ENCODE measurements at regions not wholly inside any gene's neighbourhood (a gene's known extent, or its start where the extent isn't known, plus 50 kb on each side); places are given as distances from the start of the nearest gene placed in this dataset.
"Not testable (repeated sequence)": the region's sequence is repeated elsewhere in the genome, so short reads cannot be mapped to it uniquely, and the experiment has no call there.

- DNase-seq, result not testable (repeated sequence)
These were observed 210.4 kb downstream of the LAT start for GRCh38 chr16:29195116-29195872.

DNA sequence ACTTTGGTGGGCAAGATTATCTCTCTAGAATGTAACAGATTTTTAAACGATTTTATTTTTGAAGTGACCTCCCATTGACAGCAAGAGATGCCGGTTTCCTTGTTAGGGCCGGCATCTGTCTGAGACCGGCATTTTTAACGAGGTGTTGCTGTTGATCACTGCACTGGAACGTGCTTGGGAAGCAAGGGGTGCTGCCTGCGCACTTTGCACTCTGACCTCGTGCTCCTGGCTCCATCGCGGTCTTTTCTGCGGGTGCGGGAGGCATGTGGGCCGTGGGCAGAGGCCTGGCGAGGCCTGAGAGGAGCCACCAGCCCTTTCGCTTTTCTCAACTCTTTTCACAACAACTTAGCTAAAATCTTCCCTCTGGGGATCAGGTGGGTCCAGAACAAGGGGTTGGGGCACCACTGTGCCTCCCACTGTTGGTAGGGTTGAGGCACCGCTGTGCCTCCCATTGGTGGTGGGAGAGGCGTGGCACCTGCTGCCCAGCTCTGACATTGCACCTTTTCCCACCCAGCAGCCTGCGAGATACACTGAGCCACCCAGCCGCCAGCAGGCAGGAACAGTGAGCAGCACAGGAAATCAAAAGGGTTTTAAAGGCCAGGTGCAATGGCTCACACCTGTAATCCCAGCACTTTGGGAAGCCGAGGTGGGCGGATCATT lies 209.5 kb downstream of the LAT start:
- DNase-seq, result not testable (repeated sequence)

DNA sequence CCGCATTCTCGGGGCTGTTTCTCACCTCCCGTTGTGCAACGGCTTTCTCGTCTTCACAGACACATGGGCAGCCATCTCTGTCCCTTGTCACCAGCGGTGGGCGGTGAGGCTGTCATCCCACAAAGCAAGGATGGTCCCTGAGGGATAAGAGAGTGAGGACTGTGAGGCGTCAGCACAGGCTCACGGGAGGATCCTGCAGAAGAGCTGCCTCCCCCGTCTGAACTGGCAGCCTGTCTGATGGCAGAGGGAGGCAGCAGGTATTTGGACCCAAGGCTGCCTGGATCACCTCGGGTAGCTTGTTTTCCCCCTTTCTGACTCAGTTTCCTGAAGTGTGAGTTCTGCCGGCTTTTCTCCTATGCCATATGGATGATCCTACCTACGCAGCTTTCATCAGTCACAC lies 208.8 kb downstream of the LAT start:
- DNase-seq, result not testable (repeated sequence)

DNA sequence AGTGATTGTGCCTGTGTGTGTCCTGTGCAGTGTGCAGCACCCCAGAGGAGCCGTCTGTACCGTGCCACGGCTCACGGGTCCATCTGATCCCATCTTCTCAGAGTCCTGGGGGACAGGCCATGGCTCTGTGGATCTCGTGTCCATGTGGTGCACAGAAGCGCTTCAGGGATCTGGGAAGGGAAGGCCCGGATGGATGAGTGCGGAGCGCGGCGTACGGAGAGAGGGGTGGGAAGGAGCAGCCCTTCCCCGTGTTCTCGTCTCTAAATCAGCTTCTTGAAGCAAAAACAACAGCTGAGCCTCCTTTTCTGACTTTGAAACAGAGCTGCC lies 208.4 kb downstream of the LAT start:
- not testable (repeated sequence) for DNase-seq

GRCh38 chr16:29192329-29193247 lies 207.7 kb downstream of the LAT start:
- no peak for DNase-seq

GRCh38 chr16:29191636-29192180 lies 206.9 kb downstream of the LAT start:
- DNase-seq, result not testable (repeated sequence)

DNA sequence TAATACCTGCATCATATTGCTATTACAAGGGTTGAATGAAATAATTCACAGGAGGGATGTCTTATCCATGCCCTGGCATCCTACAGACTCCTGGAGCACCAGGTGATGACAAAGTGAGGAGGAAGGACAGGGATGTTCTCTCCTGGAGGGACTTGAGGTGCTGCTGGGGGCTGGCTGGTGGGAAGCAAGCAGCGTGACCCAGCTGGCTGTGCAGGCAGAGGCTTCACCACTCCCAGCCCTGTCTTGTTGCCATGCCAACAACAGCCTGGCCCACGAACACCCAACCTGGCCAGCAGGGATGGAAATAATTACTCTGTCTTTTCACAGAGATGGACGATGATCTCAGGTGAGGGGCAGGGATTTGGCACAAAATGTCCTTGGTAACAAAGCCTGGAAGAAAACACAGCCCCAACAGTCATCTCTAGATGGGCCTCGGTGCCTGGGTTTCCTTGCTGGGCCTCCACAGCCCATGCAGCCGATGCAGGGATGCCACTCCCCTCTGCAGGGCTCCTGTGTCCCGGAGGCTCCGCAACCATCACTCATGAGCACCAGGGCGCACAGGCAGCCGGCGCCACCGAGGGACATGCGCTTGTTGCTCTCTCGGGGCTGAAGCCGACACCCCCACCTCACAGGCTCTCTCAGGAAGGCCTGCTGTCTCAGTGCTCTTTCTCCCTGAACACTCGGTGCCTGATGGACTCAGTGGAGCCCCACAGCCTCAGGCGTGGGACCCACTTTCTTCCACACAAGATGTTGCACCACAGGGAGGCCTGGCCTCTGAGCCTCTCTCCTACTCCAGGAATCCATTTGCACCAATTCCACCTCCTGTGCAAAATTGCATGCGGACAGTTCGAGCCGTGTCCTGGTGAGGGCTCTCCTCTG lies 205.9 kb downstream of the LAT start:
- DNase-seq, result not testable (repeated sequence)

DNA sequence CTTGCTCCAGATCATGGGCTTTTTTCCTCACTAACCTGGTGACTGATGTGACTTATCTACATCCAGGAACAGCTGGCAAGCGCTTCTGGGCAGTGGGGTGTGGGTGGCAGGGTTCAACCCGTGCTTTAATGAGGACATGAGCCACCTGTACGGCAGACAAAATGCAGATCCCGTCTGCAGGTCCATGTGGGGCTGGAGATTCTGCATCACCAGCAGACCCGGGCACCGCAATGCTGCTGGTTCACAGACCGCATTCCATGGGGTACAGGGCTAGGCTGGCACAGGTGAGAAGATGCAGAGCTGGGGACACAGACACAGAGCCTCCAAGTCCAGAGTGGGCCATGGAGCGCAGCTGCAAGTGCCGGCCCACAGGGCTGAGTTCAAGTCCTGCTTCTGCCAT lies 204.0 kb downstream of the LAT start:
- DNase-seq, result not testable (repeated sequence)

- DNase-seq, result not testable (repeated sequence)
These were observed 201.7 kb downstream of the LAT start for GRCh38 chr16:29186306-29187220.

DNA sequence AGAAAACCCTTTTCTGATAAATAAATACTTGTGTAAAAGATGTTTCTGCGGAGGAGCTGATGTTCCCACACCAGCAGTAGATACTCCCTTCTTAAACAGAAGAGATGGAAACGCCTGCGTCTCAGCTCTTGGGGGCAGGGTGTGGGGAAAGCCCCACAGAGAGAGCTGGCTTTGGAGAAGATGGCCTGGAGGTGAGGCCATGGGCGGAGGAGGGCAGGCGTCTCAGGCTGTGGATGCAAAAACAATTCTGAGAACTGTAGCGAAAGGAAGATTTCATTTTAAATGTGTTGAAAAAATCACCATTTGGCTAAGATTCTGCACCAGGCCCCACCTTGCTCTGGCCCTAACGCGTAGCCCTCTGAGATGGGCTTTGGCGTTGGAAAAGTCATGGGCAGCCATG lies 201.0 kb downstream of the LAT start:
- not testable (repeated sequence) for DNase-seq

DNA sequence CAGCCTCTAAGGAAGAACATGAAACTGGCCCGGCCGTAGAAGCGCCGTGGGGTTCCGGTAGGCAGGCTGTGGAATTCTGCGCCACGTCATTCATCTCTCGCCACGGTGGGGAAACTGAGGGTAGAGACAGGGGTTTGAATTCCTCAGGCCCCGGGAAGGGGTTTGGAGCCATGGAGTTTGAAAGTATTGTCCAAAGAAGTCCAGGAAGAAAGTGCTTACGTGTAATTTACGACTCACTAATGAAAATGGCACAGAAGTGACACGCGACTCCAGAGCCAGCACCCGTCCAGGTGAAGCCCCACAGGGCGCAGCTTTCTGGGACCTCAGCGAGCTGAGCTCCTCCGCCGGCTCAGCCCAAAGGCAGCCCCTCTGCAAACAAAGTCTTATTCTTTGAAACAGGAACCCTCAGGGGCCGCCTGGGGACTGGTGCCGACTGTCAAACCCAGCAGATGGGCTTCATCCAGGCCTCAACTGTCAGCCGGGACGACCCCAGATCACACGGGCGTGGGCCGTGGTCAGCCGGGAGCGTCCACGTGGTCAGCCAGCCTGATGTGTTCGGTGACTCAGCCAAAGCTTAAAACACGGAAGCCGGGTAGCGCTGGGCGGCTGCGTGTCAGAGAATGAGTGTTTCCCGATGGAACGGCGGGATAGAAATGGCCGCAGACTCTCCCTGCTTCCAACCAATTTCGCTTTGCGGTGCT lies 200.0 kb downstream of the LAT start:
- not testable (repeated sequence) for DNase-seq

DNA sequence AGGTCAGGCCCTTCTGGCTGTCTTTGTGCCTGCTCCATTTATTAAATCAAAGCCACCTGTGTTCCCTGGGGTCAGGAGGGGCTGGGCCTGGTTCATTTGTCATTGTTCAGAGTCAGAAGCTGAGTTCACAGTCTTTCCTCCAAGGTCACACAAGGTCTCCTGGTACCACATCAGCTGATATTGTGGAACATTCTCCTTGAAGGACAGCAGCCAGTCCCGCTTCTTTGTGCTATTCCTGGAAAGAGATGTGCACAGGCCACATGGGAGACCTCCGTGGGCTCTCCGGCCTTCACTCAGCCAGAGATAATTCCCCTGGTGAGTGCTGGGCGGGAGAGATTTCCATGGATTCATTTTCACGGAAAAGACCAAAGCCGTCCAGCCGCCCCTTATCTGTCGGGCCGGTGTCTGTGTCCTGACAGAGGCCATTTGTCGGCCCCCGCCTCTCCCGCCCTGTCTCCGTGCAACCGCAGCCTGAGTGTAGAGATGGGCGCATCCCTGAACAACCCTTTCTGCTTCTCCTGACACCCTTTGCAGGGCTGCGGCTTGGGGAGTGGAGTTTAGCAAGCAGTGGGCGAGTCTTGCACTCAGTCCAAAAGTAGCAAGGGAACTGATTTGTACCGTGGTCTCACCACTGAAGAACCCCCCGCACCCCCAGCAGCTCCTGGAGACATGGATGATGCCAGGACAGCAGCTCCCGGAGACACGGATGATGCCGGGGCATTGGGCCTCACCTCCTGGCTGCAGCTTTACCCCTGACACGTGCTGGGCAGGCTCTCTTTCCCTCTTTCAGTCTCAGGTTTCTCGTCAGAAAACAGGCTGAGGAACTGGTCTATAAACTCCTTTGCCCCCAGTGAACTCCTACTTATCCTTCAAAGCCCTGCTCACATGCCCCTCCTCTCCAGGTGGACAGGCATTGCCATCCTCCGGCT lies 198.4 kb downstream of the LAT start:
- DNase-seq, result not testable (repeated sequence)

DNA sequence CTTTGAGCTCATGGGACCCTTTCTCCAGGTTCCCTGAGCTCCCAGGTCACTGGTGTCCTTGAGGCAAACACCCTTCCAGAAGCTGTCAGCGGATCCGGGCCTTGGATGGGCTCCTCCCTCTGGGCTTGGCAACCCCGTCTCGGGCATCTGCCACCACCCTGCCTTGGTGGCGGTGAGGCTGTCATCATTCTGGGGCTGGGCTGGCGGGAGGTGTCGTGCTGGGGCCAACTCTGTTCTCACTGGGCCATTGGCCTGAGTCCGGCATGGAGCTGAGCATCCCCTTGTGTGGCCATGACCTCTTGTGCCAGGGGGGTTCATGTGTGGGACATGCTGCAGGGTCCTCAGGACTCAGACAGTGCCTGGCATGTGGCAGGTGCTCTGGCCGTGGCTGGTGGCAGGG lies 197.6 kb downstream of the LAT start:
- DNase-seq, result no peak

DNA sequence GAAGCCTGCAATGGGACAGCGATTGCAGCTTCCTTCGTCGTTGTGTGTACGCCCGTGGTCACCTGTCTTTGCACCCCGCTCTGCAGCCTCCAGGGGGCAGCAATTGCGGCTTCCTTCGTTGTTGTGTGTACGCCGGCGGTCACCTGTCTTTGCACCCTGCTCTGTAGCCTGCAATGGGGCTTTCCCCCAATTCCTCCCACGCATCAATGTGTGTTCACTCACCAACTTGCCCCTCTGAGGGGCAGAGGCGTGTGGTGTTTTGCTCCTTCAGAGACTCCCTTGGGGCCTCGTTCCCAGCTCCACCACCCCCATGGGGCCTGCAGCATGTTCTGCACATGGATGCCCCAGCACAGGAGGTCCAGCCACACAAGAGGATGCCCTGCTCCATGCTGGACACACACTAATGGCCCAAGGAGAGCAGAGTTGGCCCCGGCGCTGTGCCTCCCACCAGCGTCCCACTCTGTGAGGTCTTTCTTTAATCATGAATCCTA lies 197.1 kb downstream of the LAT start:
- DNase-seq, result not testable (repeated sequence)

DNA sequence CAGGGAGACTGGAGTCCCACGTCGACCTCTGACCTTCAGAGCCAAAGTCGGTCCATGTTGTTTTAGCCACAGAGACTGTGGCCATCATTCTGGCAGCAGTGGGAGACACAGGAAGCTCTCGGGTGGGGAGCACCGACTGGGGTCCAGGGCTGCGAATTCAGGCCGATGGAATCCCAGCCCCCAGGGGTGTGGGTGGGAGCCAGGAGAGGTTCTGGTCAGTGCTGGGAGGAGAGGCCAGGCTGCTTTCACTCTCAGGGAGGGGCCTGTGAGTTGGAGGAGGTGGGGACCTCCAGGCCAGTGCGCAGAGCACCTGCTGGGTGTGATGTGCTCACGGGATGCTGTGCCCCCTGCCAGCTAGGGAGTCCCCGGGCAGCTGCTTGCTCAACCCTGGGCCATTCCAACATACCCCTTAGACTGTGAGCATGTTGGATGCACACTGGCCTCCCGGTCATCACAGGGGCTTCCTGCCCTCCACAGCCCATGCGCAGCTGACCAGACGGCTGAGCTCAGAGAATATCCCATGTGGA lies 196.5 kb downstream of the LAT start:
- not testable (repeated sequence) for DNase-seq

DNA sequence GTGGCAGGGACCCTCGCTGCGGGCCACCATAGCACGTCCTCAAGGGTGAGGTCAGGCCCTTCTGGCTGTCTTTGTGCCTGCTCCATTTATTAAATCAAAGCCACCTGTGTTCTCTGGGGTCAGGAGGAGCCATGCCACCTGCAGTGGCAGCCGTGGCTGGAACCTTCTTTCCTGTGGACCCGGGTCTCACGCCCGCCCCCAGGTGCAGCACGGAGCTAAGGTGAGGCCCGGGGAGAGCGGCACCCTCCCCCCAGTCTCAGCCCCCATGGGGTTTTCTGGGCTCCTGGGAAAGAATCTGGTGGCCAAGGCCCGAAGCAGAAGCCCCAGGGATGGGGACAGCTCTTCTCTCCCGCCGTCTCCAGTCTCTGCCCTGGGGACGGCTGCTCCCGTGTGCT lies 195.4 kb downstream of the LAT start:
- DNase-seq, result not testable (repeated sequence)

GRCh38 chr16:29179401-29180205 lies 194.8 kb downstream of the LAT start:
- not testable (repeated sequence) for DNase-seq

All from activated CD4-positive, alpha-beta T cell treated with anti-CD3 and anti-CD28 coated beads for 1 hour (primary cell).